ENCODE measurements at regions not wholly inside any gene's neighbourhood (a gene's known extent, or its start where the extent isn't known, plus 50 kb on each side); places are given as distances from the start of the nearest gene placed in this dataset.

DNA sequence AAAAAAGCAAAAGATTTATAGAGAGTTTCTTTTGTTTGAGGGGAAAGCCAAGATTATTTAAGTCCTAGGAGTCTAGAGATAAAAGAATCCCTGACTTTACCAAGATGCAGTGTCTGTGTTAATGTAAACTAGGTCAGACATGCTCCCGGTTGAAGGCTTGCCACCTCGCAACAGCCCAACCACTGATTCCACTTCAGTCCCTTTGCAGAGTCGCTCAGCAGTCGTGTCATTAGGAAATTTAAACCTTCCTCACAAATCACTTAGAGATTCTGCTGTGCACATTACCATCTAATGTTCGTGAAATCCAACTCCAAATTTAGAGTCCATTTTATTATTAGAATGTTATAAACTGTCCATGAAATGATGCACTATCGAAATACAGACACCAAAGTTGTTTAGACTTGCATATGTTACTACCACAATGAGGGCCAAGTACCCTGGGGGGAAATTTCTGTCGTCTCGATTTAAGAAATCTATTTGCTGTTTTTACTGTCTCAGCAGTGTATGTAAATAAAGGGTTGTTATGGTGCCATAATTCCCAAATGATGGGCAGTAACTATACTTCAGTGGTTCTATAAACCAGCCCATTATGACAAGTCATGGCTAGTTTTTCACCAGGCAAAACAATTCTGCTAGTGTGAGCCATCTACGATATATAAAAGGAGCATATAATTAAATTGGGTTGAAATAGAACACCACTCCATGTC, 101.4 kb upstream of the MTNR1B start:
- DNase-seq (ENCODE audit: low spot score) (no peak), ATAC-seq (no peak)
- H3K9me2 ChIP-seq (ENCODE audit: insufficient read depth), result no peaks in the 10 kb centered on the region
- TF ChIP-seq CTCF (conservative IDR thresholded peaks at IDR 0.05; ENCODE audit: low read depth in 2 of 2) (no peak), JUNB (IDR thresholded peaks at IDR 0.05; ENCODE audit: unreplicated experiment) (no peak)
- TF ChIP-seq, protein P1, sequence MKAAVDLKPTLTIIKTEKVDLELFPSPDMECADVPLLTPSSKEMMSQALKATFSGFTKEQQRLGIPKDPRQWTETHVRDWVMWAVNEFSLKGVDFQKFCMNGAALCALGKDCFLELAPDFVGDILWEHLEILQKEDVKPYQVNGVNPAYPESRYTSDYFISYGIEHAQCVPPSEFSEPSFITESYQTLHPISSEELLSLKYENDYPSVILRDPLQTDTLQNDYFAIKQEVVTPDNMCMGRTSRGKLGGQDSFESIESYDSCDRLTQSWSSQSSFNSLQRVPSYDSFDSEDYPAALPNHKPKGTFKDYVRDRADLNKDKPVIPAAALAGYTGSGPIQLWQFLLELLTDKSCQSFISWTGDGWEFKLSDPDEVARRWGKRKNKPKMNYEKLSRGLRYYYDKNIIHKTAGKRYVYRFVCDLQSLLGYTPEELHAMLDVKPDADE (IDR thresholded peaks at IDR 0.05), result no peak
- TF ChIP-seq, protein P2, sequence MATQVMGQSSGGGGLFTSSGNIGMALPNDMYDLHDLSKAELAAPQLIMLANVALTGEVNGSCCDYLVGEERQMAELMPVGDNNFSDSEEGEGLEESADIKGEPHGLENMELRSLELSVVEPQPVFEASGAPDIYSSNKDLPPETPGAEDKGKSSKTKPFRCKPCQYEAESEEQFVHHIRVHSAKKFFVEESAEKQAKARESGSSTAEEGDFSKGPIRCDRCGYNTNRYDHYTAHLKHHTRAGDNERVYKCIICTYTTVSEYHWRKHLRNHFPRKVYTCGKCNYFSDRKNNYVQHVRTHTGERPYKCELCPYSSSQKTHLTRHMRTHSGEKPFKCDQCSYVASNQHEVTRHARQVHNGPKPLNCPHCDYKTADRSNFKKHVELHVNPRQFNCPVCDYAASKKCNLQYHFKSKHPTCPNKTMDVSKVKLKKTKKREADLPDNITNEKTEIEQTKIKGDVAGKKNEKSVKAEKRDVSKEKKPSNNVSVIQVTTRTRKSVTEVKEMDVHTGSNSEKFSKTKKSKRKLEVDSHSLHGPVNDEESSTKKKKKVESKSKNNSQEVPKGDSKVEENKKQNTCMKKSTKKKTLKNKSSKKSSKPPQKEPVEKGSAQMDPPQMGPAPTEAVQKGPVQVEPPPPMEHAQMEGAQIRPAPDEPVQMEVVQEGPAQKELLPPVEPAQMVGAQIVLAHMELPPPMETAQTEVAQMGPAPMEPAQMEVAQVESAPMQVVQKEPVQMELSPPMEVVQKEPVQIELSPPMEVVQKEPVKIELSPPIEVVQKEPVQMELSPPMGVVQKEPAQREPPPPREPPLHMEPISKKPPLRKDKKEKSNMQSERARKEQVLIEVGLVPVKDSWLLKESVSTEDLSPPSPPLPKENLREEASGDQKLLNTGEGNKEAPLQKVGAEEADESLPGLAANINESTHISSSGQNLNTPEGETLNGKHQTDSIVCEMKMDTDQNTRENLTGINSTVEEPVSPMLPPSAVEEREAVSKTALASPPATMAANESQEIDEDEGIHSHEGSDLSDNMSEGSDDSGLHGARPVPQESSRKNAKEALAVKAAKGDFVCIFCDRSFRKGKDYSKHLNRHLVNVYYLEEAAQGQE (IDR thresholded peaks at IDR 0.05; ENCODE audit: unreplicated experiment), result no peak
- Mint-ChIP-seq H3K36me3 (ENCODE audit: low read depth) (no peaks in the 10 kb centered on the region; the same call in 2 of the 3 replicates), H3K9me3 (no peaks in the 10 kb centered on the region), H3K4me3 (no peak overlapping the region), H3K27ac (no peak overlapping the region), H3K27me3 (ENCODE audit: insufficient read depth, low read depth, poor library complexity) (peaks cover 3% of the 10 kb centered on the region), H3K4me1 (0 out of 3 replicates have a peak, but pooled peaks cover 3% of the 10 kb centered on the region)
- no peaks in the 10 kb centered on the region for H3K79me2 ChIP-seq (replicated peaks; ENCODE audit: insufficient read depth)
- no peaks in the 10 kb centered on the region for H3F3A ChIP-seq (replicated peaks; ENCODE audit: low read depth)
- no peak overlapping the region for H3K4me3 ChIP-seq
- H3K27me3 ChIP-seq (ENCODE audit: insufficient read depth), result no peaks in the 10 kb centered on the region
- no peaks in the 10 kb centered on the region for H4K20me1 ChIP-seq (replicated peaks; ENCODE audit: insufficient read depth)
- H2AFZ ChIP-seq, result no peak overlapping the region
- H3K36me3 ChIP-seq (ENCODE audit: insufficient read depth), result no peaks in the 10 kb centered on the region
- H3K4me2 ChIP-seq, result no peak overlapping the region
- H3K4me1 ChIP-seq (ENCODE audit: insufficient read depth), result no peaks in the 10 kb centered on the region
- H3K27ac ChIP-seq (ENCODE audit: low read depth), result no peak overlapping the region

- peaks cover 3% of the 10 kb centered on the region for H3K27me3 Mint-ChIP-seq (ENCODE audit: insufficient read depth, low read depth, poor library complexity)
- Histone ChIP-seq H3K4me1 (ENCODE audit: insufficient read depth) (no peaks in the 10 kb centered on the region), H2AFZ (no peak overlapping the region), H3K4me3 (no peak overlapping the region), H3K27me3 (ENCODE audit: insufficient read depth) (no peaks in the 10 kb centered on the region), H3K4me2 (no peak overlapping the region), H3F3A (replicated peaks; ENCODE audit: low read depth) (no peaks in the 10 kb centered on the region), H3K79me2 (replicated peaks; ENCODE audit: insufficient read depth) (no peaks in the 10 kb centered on the region), H4K20me1 (replicated peaks; ENCODE audit: insufficient read depth) (no peaks in the 10 kb centered on the region), H3K9me2 (ENCODE audit: insufficient read depth) (no peaks in the 10 kb centered on the region), H3K27ac (ENCODE audit: low read depth) (no peak overlapping the region), H3K36me3 (ENCODE audit: insufficient read depth) (no peaks in the 10 kb centered on the region)
- no peaks in the 10 kb centered on the region; the same call in 2 of the 3 replicates for H3K36me3 Mint-ChIP-seq (ENCODE audit: low read depth)
- ATAC-seq (no peak), DNase-seq (ENCODE audit: low spot score) (no peak)
- no peaks in the 10 kb centered on the region for H3K9me3 Mint-ChIP-seq
- no peak overlapping the region for H3K27ac Mint-ChIP-seq
- H3K4me3 Mint-ChIP-seq, result no peak overlapping the region
- 0 out of 3 replicates have a peak, but pooled peaks cover 3% of the 10 kb centered on the region for H3K4me1 Mint-ChIP-seq
- no peak for TF ChIP-seq EZH2 (IDR thresholded peaks at IDR 0.05; ENCODE audit: low read depth, unreplicated experiment)
- TF ChIP-seq ZNF114 (CRISPR knock-in tag; IDR thresholded peaks at IDR 0.05), result no peak
- TF ChIP-seq, protein P1 (IDR thresholded peaks at IDR 0.05), result no peak
These were observed 99.7 kb upstream of the MTNR1B start for GRCh38 chr11:92869716-92870115.

All from GM23338 (cell line).